ENCODE measurements at regions not wholly inside any gene's neighbourhood (a gene's known extent, or its start where the extent isn't known, plus 50 kb on each side); places are given as distances from the start of the nearest gene placed in this dataset.
"Not testable (repeated sequence)": the region's sequence is repeated elsewhere in the genome, so short reads cannot be mapped to it uniquely, and the experiment has no call there.

- DNase-seq: no peak
These were observed 1254.9 kb upstream of the LRRN3 start for GRCh38 chr7:109836016-109836415.

- DNase-seq: peak; percentile 13
These were observed 1248.5 kb upstream of the LRRN3 start for GRCh38 chr7:109842386-109842785.

- DNase-seq: no peak
These were observed 1246.6 kb upstream of the LRRN3 start for GRCh38 chr7:109844362-109844761.

GRCh38 chr7:109864230-109864629, 1226.7 kb upstream of the LRRN3 start:
- DNase-seq: no peak

DNA sequence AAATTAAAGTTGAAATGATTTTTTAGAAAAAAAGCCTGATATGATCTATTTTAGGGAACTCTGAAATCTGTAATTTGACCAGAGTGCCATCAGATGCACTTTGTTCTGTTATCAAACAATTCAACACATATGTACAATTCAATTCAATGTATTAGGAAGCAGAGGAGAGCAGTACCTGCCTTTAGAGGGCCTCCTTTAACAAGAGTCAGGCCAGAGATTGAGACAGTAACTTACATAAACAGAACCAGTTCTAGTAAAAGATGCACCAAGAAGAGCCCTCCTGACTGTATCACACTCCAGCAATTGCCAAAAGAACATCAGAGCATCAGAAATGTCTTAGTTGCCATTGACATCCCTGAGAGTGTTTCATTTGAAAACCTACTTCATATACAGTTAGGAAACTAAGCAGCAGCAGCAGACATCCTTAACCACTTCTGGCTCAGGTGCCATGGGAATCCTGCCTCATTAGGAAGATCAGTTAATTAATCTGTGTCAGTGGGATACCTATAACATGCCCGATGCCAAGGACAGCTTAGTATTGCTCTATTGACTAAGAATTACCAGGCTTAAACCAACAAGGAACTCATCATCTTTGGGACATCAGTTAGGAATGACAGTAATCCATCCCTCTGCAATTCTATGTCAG, 1222.6 kb upstream of the LRRN3 start:
- DNase-seq: no peak

- no peak for DNase-seq
These were observed 1217.6 kb upstream of the LRRN3 start for GRCh38 chr7:109873296-109873695.

- no peak for DNase-seq
These were observed 1211.6 kb upstream of the LRRN3 start for GRCh38 chr7:109879287-109879828.

DNA sequence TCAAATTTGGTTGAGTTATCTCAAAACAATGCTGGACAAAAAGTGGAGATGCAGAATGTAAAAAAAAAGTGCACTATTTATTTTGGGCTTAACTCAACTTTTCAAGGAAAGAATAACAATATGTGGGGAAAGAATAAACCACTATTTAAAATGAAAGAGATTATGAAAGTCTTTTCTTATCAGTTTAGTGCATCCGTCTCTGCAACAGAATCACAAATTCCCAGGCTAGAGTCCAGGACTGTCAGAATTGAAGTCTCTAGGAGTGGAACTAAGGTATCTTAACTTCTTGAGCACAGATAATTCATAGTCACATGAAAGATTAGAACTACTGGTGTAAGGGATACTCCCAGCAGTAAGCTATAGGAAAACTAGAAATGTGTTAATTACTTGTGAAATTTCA, 1200.3 kb upstream of the LRRN3 start:
- no peak for DNase-seq

DNA sequence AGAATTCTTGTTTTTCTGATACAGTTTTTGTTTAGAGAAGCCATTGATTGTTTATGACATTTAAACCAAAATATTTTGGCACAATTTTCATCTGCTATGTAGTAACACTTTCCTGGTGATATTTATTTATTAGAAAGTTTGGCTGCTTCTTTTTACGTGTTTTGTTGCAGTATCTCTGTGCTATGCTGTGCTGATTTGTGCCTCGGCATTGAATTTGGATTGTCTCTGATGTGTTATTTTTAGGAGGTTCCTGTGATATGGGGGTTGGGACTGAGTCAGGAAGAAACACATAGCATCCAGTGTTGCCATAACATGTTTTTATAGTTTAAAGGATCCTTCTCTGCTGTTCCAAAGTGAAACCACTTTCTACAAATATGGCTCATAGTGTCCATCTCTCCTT, 1197.7 kb upstream of the LRRN3 start:
- no peak for DNase-seq

GRCh38 chr7:109895536-109895935, 1195.4 kb upstream of the LRRN3 start:
- no peak for DNase-seq

DNA sequence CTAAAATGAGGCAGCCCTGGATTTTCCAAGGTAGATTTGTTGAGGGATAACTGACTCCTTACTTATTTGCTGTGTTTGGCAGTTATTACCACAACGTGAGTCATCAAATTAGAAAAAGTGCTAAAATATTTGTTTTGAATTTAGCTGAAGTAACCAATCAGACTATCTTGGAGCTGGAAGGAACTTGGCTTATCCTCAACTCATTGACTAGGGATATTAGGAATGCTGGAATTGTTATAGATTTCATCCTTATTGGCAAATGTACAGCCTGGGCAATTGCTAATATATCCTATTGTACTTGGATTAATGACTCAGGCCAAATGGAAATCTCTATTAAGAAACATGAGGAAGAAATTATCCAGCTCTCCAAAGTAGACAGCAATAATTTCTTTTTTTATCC, 1189.0 kb upstream of the LRRN3 start:
- DNase-seq: no peak

DNA sequence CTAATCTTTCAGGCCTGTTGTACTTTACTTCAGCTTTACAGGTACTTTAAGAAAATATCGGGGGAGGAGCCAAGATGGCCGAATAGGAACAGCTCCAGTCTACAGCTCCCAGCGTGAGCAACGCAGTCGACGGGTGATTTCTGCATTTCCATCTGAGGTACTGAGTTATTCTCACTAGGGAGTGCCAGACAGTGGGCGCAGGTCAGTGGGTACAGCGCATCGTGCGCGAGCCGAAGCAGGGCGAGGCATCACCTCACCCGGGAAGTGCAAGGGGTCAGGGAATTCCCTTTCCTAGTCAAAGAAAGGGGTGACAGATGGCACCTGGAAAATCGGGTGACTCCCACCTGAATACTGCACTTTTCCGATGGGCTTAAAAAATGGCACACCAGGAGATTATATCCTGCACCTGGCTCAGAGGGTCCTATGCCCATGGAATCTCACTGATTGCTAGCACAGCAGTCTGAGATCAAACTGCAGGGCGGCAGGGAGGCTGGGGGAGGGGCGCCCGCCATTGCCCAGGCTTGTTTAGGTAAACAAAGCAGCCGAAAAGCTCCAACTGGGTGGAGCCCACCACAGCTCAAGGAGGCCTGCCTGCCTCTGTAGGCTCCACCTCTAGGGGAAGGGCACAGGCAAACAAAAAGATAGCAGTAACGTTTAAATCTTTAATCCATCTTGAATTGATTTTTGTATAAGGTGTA, 1185.4 kb upstream of the LRRN3 start:
- not testable (repeated sequence) for DNase-seq

- no peak for DNase-seq
These were observed 1175.3 kb upstream of the LRRN3 start for GRCh38 chr7:109915670-109916069.

DNA sequence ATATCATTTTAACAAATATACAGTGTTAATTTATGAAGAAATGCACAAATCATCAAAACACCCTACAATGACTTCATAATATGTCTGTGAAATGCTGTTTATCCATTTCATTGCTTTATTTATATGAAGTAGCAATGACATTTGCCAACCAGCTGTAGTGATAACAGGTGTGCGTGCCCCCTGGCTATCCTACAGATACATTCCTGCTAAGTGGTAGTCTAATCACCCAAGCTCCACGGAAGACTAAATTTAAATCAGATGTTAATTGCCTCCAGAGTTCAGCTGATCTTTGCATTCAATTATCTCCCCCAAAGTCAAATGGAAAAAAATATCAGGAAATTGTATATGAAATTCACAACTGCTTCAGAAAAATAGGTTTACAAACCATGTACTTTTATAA, 1164.2 kb upstream of the LRRN3 start:
- no peak for DNase-seq

GRCh38 chr7:109930049-109930448, 1160.9 kb upstream of the LRRN3 start:
- DNase-seq: no peak

DNA sequence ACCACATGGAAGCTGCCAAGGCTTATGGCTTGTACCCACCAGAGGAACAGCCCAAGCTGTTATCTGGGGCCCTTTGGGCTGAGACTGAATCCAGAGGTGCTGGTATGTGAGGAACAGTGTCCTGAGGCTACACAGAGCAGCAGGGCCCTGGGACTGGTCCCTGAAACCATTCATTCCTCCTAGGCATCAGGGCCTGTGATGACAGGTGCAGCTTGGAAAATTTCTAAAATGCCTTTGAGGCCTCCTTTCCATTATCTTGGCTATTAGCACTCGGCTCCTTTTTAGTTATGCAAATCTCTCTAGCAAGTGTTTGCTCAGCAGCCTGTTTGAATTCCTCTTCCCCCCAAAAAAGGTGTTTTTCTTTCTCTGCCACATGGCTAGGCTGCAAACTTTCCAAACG, 1151.7 kb upstream of the LRRN3 start:
- no peak for DNase-seq

GRCh38 chr7:109945820-109946518, 1145.0 kb upstream of the LRRN3 start:
- DNase-seq: no peak

DNA sequence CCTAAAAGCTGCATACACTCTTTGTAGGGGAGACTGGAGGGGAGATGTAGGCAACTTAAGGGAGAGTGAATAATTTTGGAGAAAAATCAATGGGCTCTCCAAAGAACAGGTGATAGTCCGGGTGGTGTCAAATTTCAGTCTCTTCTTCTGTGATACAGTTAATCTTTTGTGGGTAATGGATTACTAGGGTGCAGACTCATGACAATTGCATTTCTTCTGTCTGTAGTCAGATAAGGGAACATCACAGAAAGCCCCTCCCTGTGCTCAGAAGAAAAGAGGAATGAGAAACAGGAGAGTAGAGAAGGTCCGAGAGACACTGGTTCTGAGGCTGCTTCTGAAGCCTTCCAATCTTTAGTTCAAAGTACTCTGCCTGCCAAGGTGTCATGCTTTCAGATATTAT, 1140.7 kb upstream of the LRRN3 start:
- no peak for DNase-seq

- DNase-seq: no peak
These were observed 1139.9 kb upstream of the LRRN3 start for GRCh38 chr7:109950821-109951564.

- DNase-seq: no peak
These were observed 1139.4 kb upstream of the LRRN3 start for GRCh38 chr7:109951565-109951928.

- no peak for DNase-seq
These were observed 1134.9 kb upstream of the LRRN3 start for GRCh38 chr7:109955986-109956385.

- no peak for DNase-seq
These were observed 1134.0 kb upstream of the LRRN3 start for GRCh38 chr7:109956916-109957315.

DNA sequence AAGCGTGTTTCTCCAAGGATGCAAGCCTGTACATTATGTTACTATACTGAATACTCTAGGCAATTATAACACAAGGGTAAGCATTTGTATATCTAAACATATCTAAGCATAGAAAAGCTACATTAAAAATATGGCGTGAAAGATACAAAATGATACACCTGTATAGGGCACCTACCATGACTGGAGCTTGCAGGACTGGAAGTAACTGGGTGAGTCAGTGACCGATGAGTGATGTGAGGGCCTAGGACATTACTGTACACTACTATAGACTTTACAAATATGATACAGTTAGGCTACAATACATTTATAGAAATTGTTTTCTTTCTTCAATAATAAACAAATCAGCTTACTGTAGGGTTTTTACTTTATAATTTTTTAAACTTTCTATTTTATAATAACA, 1127.2 kb upstream of the LRRN3 start:
- DNase-seq: no peak
